ENCODE measurements at regions not wholly inside any gene's neighbourhood (a gene's known extent, or its start where the extent isn't known, plus 50 kb on each side); places are given as distances from the start of the nearest gene placed in this dataset.

GRCh38 chr3:181623924-181624694, 87.6 kb upstream of the SOX2 start:
- ChIA-PET POLR2A (ENCODE audit: partially characterized antibody) (no interaction called here), CTCF (ENCODE audit: partially characterized antibody) (interaction anchor here (0.5 to 0.7 kb wide), 3 partner anchors 9 to 190 kb away, joined by 3 read pairs; no protein-coding TSS in a partner anchor)
- H3K18ac ChIP-seq (ENCODE audit: extremely low read depth, low read length), result no peak overlapping the region
- H3K4me1 ChIP-seq (replicated peaks in 1 of 4; ENCODE audit: control insufficient read depth in 3 of 4, insufficient read depth in 4 of 4, low read length in 3 of 4), result no peaks in the 10 kb centered on the region; a peak in 1 of 7 replicates
- no peaks in the 10 kb centered on the region for H3K36me3 ChIP-seq (ENCODE audit: control insufficient read depth in 2 of 4, insufficient read depth in 4 of 4, low read length in 3 of 4)
- no peaks in the 10 kb centered on the region for H3K79me2 ChIP-seq (ENCODE audit: control insufficient read depth in 1 of 2, insufficient read depth in 2 of 2, low read length in 2 of 2)
- no peak overlapping the region for H3K4me3 ChIP-seq (ENCODE audit: extremely low read depth in 1 of 4, insufficient read depth in 2 of 4, low read depth in 3 of 4, low read length in 4 of 4)
- no peak overlapping the region for H4K91ac ChIP-seq (replicated peaks; ENCODE audit: insufficient read length, low read length)
- H4K5ac ChIP-seq (ENCODE audit: insufficient read length, low read depth, low read length), result no peak overlapping the region
- no peaks in the 10 kb centered on the region for H4K20me1 ChIP-seq (replicated peaks in 1 of 2; ENCODE audit: control insufficient read depth in 1 of 2, insufficient read depth in 2 of 2, low read length in 2 of 2)
- no peak overlapping the region for H3K4me2 ChIP-seq (ENCODE audit: insufficient read depth in 1 of 2, low read depth in 2 of 2, low read length in 2 of 2)
- no peak overlapping the region for H3K4ac ChIP-seq (replicated peaks; ENCODE audit: insufficient read length, low read depth, low read length)
- no peak overlapping the region for H2AK5ac ChIP-seq (ENCODE audit: low read depth, low read length)
- 90% methylated on average over 4 of the region's 4 CpGs; no CpG with 5 or more reads in 1 of the 2 experiments for WGBS, 2 experiments (ENCODE audit: extremely low coverage in 1 of 2, insufficient coverage in 1 of 2, insufficient read length in 1 of 2, insufficient replicate concordance in 2 of 2, low coverage in 1 of 2, low lambda C conversion rate in 2 of 2, missing lambda C conversion rate in 1 of 2)
- no peak for FAIRE-seq
- 0 out of 2 replicates have a peak overlapping the region, but pooled peaks have one; percentile 36 for H2AFZ ChIP-seq (ENCODE audit: low read length)
- H3K56ac ChIP-seq (replicated peaks; ENCODE audit: insufficient read length, low read depth, low read length), result no peak overlapping the region
- H2BK15ac ChIP-seq (ENCODE audit: low read length), result no peak overlapping the region
- no peak overlapping the region for H3K27ac ChIP-seq (ENCODE audit: low read depth, low read length)
- H3K79me1 ChIP-seq (ENCODE audit: low read depth, low read length), result no peaks in the 10 kb centered on the region
- DNase-seq (ENCODE audit: low read depth in 1 of 2, low spot score in 2 of 2), result no peak
- no peak overlapping the region for H2BK120ac ChIP-seq (replicated peaks; ENCODE audit: low read depth, low read length)
- H3K9me3 ChIP-seq (ENCODE audit: insufficient read depth in 2 of 2, low read depth in 1 of 2, low read length in 1 of 2), result no peaks in the 10 kb centered on the region
- no peak overlapping the region for H2BK12ac ChIP-seq (ENCODE audit: low read depth, low read length)
- H3K23me2 ChIP-seq (ENCODE audit: low read depth, low read length), result no peaks in the 10 kb centered on the region
- H3K14ac ChIP-seq (ENCODE audit: insufficient read length), result no peak overlapping the region
- H3K23ac ChIP-seq (ENCODE audit: insufficient read length), result no peak overlapping the region
- no peaks in the 10 kb centered on the region for H3K27me3 ChIP-seq (replicated peaks in 1 of 4; ENCODE audit: control insufficient read depth in 3 of 4, extremely low read depth in 1 of 4, insufficient read depth in 3 of 4, low read length in 3 of 4)
- H2BK5ac ChIP-seq (ENCODE audit: low read depth, low read length), result no peak overlapping the region
- no peak overlapping the region for H2BK20ac ChIP-seq (ENCODE audit: low read length)
- no peak overlapping the region for H3K9ac ChIP-seq (replicated peaks in 1 of 4; ENCODE audit: extremely low read depth in 1 of 4, low read depth in 3 of 4, low read length in 3 of 4)
- no peak overlapping the region for H4K8ac ChIP-seq (ENCODE audit: extremely low read depth, insufficient read depth, low read length)
- TF ChIP-seq MAX (IDR thresholded peaks at IDR 0.05), result no peak
- TF ChIP-seq EGR1 (IDR thresholded peaks at IDR 0.05; ENCODE audit: borderline replicate concordance, low read depth, low read length), result no peak
- no peak for TF ChIP-seq ATF3 (IDR thresholded peaks at IDR 0.05; ENCODE audit: insufficient read depth, low read depth, low read length)
- TF ChIP-seq HDAC2 (IDR thresholded peaks at IDR 0.05; ENCODE audit: borderline replicate concordance in 1 of 2, low read depth in 2 of 2, low read length in 2 of 2), result no peak
- no peak for TF ChIP-seq BACH1 (IDR thresholded peaks at IDR 0.05; ENCODE audit: low read length)
- TF ChIP-seq TEAD4 (IDR thresholded peaks at IDR 0.05; ENCODE audit: low read depth, low read length), result no peak
- no peak for TF ChIP-seq JUN (IDR thresholded peaks at IDR 0.05; ENCODE audit: low read depth, low read length)
- no peak for TF ChIP-seq KDM5A (IDR thresholded peaks at IDR 0.05; ENCODE audit: low read length)
